Gastroesophageal sphincter (tissue), 3 donors: ENCODE measurements at regions not wholly inside any gene's neighbourhood (a gene's known extent, or its start where the extent isn't known, plus 50 kb on each side); places are given as distances from the start of the nearest gene placed in this dataset.

Experiments used
- CTCF ChIP-seq, 4 experiments: fragments of 200-600 bp in 2 of 4; fragments of 450-650 bp in 2 of 4; sonication (generic) in 1 of 4; IDR thresholded peaks; one replicate each; pipeline ENCODE4 v1.5.1; 2017 to 2019; ENCODE audit warnings: antibody characterized with exemption in 4 of 4, mild to moderate bottlenecking in 2 of 4, moderate library complexity in 2 of 4
- EP300 ChIP-seq: sonication (generic); formaldehyde crosslinking; IDR thresholded peaks from one replicate; pipeline ENCODE4 v1.6.1; 2017; ENCODE audit warnings: antibody characterized with exemption, mild to moderate bottlenecking
- POLR2A ChIP-seq, 2 donors: fragments of 450-650 bp; IDR thresholded peaks; one replicate each; pipeline ENCODE4 v1.6.1; 2017; ENCODE audit warnings: antibody characterized with exemption in 2 of 2, mild to moderate bottlenecking in 2 of 2, moderate library complexity in 1 of 2

DNA sequence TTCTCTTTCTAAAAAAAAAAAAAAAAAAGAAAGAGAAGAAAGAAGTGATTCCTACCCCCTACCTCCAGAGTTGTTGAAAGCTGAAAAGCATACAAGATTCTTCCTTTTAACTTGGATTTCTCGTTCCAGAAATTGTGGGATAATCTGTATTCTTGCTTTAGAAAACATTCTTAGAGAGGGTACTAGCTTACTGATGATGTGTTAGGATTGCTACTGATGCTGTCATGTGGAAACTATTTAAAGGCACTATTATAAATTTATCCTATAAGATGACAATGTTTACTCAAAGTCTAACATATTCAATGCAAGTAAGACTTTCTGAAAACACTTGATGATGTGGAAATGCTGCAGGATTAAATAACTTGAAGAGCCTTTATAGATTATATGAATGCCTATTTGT is 204.0 kb upstream of the PUDP start:
- no peak for TF ChIP-seq CTCF (IDR thresholded peaks at IDR 0.05)
- no peak for TF ChIP-seq EP300
- no peak for TF ChIP-seq POLR2A (IDR thresholded peaks at IDR 0.05)
